Activated CD4-positive, CD25-positive, alpha-beta regulatory T cell treated with anti-CD3 and anti-CD28 coated beads, Interleukin-2, amount 50 U/mL, for 16 hours (primary cell): ENCODE measurements at regions not wholly inside any gene's neighbourhood (a gene's known extent, or its start where the extent isn't known, plus 50 kb on each side); places are given as distances from the start of the nearest gene placed in this dataset.

Experiments used
- DNase-seq: peaks from one replicate; pipeline ENCODE4 v3.0.0-alpha.2; 2020; ENCODE audit warnings: low read depth, low spot score

DNA sequence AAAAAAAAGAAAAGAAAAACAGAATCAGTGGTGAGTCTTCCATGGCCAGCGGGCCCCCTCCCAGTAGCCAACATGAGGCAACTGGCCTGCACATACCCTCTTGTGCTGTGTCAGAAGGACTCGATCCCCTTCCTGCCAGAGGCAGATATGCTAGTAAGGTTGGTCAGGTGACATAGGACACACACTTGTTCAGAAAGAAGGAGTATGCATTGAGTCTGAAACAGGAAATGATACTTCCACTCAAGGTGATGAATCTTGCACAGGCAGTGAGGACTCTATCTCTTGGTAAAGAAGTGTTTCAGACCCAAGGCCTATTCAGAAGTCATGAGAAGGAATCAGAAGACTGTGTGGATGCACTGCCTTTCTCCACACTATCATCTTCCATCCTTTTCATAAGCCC, 269.7 kb upstream of the FAR2 start:
- DNase-seq = no peak

DNA sequence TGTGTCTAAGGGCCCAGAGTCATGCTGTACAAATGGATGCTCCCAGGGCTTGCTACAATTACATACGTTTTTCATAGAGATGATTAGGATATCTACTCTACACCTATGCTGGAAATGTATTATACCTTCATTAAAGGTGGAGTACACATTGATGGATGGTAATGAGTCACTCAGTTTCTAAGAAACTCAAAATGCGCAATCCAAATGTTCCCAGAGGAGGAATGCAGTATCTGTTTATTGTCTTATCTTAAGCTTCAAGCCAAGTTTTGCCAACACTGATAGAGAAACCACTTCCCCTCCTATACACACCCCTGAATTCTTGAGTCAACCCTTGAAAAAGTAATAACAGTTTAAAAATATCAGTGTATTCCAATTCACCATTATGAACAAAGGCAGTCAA, 266.6 kb upstream of the FAR2 start:
- DNase-seq = no peak

DNA sequence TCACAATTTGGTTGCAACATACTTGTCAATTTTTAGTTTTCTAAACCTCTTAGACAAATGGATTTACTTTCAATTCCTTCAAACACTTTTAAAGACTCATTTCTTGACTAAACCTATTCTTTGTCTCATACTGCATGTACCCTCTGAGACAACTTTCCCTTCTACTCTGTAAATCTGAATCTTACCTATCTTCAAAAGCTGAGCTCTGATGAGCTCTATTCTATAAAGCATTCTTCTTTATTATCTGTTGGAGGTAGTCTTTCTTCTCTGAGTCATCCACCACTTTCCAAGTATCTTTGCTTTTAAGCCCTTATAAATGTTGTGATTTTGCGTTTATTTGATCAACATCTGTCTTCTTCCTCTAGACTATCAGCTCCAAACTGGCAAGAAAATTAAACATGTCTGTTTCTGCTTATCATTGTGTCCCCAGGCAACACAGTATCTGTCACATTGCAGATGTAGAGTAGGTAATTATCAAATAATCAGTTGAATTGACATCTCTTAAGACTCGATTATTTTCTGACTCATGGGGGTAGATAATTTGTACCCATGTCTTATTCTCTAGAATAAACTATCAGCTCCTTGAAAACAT, 265.6 kb upstream of the FAR2 start:
- DNase-seq = no peak

DNA sequence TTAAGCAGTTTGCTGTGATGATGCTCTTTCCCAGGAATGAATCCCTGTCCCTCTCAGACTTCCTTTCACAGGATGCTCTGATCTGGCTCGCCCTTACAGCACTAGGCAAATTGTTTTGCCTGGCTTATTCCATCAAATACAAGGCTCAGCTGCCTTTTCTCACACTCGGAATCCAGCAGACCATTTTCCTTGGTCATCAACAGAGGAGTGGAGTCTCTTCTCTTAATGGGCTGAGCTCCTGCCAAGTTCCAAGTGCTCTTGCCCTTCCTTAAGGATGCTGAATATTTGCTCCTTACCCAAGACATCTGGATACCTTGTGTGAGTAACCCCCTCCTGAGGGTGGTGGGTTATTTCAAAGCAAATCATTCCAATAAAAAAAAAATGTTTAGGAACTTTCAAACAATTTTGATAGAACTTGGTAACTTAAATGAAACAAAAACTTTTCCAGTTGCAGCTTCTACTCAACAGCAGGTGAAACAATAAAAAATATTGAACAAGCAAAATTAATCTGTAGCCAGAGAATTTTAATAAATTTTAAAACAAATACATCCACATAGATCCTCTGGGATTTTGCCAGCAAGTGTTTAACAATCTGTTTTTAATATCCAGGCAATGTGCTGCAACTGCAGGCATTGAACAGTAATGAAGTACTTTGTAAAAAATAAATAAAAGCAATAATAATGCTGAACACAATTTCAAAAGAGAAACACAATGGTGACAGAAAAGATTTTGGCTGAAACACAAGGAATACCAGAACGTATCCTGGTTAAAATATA, 264.0 kb upstream of the FAR2 start:
- no peak for DNase-seq

DNA sequence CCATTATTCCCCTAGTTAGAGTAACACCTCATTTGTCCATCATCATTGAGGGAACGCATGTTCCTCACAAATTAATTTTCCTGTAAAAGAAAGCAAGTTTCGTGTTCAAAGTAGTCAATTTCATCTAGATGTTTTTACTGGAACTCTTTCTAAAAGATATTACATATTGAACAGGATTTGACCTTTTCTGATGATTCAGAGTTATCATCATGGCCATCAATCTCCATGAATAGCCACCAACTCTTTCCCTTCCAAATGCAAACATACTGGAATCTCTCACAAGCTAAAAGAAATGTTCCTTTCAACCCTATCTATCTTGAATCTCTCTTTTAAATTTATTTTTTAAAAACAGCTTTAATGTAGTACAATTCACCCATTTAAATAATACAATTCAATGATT, 263.1 kb upstream of the FAR2 start:
- no peak for DNase-seq

DNA sequence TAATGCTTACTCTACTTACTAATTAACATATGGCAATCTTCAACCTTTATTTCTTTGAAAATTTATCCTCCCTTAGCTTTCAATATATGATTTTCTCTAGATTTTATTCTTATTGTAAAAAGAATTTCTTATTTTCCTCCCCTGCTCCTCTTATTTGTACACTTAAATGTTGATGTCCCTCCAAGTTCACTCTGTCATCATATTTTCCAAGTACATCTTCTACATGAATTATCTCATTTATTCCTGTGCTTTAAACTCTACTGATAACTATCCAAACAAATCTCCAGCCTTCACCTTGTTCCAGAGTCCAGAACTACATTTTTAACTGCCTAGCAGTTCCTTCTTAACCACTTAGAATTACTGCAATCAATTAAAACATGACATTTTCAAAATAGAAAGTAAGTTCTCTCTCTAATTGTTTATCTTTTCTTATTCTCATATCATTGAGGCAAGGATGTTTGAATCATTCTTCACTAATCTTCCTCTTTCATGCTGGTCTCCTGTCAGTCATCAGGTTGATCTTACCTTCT, 261.6 kb upstream of the FAR2 start:
- no peak for DNase-seq

DNA sequence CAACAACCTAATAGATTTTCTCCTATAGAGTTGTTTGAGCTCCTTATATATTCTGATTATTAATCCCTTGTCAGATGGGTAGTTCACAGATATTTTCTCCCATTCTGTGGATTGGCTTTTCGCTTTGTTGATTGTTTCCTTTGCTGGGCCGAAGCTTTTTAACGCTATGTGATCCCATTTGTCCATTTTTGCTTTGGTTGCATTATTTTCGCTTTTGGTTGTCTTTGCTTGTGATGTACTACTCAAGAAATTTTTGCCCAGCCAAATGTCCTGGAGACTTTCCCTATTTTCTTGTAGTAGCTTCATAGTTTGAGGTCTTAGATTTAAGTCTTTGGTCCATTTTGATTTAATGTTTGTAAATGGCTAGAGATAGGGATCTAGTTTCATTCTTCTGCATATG, 258.4 kb upstream of the FAR2 start:
- no peak for DNase-seq

DNA sequence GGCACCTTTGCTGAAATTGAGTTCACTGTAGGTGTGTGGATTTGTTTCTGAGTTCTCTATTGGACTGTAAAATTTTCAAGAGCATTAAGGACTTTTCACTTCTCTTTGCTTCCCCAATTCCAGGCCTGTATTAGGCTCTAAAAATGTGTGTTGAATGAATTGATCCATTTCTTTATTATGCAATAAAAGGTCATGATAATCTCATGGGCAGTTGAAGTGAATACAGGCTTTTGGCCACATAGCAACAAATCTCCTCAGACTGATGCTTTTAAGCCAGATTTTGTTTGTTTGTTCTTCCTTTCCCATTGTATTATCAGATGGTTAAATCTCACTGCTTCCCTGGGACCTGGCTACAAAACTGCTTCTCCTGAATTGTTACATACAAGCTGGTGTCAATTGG, 258.0 kb upstream of the FAR2 start:
- no peak for DNase-seq

DNA sequence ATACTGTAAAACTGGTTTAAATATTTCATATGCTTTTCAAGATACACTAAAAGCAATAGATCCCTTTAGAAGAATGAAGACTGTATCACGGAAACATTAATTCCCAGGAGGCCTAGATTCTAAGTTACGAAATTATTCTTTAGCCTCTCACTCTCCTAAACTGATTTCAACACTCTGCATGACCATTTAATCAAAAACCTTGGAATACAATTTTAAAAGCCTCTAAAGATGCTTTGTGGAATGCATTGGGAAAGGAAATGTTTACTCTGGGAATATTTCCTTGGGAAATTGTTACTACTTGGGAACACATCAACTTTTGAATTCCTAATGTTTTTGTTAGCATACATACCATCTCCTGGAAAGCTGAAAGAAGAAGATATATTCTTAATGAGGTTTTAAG, 255.7 kb upstream of the FAR2 start:
- no peak for DNase-seq

DNA sequence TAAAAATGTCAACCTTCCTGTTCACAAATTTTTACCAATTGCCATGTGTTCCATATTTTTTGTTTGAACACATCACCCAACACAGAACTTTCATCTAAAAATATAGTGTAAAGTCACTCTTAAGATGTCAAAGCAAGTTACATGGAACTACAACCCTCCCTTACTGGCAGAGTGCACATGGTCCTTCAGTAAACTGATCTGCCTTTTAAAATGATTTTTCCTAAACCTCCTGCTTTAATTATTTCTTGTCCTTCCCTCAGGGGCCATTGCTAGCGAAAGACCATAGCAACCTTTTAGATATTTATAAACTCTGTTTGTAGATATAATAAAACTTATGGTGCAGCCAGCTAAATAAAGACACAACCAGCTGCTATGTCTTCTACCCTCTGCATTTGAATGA, 255.2 kb upstream of the FAR2 start:
- no peak for DNase-seq

DNA sequence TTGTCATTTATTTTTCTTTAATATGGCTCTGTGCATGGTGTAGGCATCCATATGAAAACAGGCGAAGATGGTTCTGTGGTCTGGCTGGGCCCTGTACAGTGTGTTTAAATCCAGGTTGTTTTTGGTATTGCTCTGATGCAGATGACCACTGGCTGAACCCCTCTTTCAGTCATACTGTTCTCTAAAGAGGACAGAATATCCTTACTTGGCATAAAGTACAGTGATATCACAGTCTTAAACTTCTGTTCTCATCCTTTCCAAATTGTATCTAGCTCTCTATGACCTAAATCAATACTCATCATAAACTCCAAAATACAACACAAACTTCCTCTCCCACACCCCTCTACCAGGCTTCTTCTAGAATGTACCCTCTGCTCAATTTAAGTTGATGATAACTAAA, 252.7 kb upstream of the FAR2 start:
- no peak for DNase-seq

DNA sequence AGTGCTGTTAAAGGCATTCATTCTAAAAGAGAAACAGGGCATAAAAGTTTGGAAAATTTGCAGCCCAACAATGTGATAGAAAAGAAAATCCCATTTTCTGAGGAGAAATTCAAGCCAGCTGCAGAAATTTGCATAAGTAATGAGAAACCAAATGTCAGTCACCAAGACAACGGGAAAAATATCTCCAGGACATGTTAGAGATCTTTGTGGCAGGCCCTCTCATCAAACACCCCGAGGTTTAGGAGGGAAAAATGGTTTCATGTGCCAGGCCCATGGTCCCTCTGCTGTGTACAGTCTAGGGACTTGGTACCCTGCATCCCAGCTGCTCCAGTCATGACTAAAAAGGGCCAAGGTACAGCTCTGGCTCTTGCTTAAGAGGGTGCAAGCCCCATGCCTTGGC, 251.0 kb upstream of the FAR2 start:
- no peak for DNase-seq

DNA sequence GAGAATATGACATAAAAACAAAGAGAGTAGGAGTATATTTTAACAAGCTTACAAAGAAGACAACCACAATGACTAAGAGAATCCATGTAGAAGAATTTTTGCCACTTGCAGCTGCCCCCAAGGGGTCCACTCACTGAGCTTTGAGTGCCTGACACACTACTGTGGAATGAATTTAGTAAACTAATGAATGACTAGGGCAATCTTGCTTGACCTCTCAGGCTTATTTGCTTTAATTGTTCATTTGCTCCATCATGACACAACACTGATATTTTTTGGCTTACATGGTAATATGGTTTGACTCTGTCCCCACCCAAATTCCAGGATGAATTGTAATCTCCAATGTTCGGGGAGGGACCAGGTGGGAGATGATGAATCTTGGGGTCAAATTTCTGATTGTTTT, 249.1 kb upstream of the FAR2 start:
- DNase-seq = no peak

DNA sequence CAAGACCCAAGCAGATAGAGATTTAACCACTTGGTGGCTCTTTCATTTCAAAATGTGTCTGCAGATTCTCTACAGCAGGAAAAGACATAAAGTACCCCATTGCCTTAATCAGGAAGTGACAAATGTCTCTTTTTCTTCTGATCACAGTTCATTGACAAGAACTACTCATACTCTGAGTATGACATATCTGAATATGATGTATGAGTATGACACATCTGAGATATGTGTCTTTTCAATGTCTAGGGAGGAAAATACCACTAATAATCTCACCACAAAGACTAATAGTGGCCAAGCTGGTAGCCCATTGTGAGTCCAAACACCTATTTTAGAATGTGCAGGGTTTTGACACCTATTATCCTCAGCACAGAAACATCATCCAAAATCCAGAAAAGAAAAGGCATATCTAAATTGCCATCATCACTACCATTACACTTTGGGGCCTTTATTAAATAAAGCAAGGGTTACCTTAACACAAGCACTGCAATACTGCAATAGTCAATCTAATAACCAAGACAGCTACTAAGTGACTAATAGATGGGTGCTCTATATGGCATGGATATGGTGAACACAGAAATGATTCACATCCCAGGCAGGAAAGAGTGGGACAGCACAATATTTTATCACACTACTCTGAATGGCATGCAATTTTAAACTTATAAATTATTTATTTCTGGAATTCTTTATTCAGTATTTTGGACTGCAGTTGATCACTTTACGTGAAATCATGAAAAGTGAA, 243.7 kb upstream of the FAR2 start:
- no peak for DNase-seq

DNA sequence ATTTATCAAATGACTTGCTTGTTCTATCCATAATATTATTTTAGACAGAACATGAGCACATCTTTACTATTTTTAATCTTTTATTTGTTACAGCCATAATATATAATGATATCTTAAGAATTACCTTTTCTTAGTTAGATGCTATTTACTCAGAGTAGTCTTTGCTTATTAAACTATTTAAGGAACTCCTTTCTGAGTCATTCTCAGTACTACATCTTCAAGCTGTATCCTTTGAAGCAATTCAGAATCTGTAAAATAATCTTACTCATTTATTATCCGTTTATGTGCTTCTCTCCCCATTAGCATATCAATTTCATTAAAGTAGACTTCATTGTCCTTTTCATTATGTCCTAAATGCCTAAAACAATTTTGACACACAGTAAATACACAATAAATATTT, 240.4 kb upstream of the FAR2 start:
- no peak for DNase-seq

DNA sequence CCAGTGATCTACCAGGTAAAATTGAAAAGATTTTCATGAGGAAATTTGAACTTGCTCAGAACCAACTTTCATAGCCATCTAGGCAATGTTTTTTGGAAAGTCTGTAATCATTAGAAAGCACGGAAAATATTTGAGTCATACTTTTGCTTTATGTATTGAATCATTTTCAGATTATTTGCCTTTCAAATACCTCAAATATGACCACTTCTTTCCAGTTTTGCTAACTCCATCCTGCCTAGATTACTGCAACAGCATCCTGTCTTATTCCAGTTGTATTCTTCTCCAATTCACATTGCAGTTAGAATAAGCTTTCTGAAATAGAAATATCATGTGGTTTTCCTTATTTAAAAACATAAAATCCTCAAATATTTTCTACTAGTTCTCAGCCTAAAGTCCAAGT, 239.8 kb upstream of the FAR2 start:
- DNase-seq = no peak

DNA sequence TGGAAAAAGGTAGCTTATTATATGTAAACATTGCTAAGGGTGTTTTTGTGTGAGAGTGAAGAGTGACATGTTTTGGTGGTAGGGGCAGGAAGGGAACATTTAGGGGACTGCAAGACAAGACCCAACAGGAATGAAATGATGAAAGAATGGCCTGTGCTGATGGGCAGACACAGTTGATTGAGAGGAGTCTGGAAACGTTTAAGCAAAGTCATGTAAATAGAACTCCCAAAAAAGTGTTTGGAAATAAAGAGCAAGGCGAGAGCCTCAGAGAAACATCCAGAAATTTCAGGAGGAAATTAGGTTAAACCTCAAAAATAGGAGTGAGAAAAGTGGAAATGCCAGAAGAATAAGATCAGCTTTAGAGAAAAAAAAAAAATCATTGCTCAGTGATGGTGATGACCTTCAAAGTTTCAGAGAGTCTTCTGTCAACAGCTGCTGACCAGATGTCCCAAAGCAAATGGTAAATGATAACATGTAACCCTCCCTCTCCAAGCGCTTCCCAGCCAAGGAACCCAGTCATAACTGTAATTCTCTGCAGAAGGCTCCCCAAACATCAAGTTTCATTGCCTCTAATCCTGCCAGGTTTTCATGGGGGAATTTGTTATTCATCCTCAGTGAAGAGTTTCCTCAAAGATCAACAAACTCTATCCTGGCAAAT, 223.2 kb upstream of the FAR2 start:
- no peak for DNase-seq

DNA sequence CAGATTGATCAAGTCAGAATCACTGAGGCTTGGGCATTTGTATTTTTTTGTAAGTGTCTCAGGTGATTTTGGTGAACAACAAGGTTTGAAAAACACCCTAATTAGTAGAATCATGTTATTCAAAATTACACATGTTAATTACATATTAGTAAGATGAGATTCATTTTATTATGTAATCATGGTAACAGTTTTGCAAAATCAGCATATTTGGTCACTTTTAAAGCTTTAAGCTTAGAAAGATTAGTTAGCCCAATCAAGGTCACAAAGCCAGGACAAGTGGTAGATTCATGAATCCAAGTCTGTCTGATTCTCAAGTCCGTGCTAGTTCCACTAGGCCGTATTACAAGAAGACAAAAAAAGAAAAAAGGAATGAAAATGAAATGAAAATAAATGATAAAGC, 218.4 kb upstream of the FAR2 start:
- DNase-seq = no peak

DNA sequence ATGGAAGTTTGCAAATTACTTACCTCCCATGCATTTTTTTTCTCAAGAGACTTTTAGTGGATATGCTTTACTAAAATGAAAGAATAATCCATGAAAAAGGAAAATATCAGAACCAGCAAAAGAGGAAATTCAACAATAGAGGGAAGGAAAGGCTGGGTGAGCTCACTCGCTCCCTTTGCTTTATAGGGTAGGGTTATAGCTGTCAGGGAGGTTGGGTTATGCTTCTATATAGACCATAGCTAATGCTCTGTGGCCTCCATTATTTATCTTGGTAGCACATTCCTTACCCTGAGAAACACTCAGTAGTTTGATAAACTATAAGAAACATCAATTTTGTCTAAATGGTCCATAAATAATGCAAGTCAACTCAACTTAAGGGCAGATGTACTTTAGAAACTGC, 215.9 kb upstream of the FAR2 start:
- DNase-seq = no peak

DNA sequence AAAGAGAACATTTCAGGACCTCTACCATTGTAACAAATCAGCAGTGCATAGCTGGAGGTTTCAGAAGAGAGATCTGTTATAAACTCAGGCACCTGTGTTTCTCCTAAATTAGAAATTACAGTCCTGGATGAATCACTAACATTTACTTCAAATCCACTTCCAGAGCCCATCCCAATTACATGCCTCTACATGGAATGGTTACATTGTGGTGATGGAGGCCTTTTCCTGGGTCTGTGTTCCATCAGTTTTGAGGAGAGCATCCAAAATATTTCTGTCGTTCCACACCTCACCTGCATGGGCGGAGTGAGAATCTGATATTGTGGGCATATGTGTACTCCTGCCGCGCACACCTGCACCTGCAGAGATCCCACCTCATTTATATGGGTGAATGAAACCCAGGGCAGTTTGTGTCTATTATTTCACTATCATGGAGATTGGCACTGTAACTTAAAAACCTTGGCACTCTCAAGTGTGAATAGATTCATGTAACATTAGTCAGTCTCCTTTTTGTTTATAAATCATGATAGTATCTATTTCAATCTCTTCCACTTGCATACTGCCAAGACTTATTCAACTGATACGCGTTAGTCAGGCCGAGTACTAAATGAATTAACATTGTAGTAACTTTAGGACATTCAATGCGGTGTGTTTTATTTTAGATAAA, 215.1 kb upstream of the FAR2 start:
- no peak for DNase-seq

DNA sequence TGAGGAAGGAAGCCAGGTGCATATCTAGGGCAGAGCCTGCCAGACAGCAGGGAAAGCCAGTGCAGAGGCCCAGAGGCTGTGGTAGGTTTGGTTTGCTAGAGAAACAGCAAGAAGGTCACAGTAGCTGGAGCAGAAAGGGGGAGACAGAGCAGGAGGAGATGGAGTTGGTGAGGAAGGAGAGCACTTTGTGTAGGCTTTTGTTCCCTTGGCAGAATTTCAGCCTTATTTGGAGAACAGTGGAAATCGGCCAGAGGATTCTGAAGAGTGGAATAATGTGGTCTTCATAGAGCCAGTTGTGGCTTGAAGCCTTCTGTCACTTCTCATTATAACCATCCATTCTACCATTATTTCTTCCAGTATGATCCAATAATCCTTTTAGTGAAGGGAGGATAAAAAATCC, 212.9 kb upstream of the FAR2 start:
- no peak for DNase-seq

DNA sequence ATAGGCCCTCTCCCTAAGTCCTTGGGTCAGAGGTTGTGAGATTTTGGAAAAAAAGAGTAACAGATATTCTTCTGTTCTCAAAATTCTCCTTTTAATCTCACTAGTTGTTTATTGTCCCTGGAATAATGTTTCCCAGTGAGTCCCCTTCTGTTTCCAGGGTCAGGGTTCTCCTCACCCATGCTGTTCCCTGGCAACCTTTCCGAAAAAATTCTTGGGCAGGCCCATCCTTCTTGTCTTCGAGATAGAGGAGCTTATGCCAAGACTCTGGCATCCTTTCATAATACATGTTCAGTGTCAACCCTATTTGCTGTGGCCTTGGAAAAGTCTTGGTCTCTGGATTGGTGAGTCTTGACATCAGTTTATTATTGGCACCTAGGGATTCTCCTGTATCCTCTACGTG, 212.4 kb upstream of the FAR2 start:
- no peak for DNase-seq
